GM19239 (cell line): ENCODE measurements at regions not wholly inside any gene's neighbourhood (a gene's known extent, or its start where the extent isn't known, plus 50 kb on each side); places are given as distances from the start of the nearest gene placed in this dataset.

Source experiments
- DNase-seq: peaks from one replicate; pipeline ENCODE4 v3.0.0; 2011; ENCODE audit warnings: low spot score; ENCODE audit not compliant: insufficient read length
- FAIRE-seq: peaks from 2 replicates; lab custom pipeline; 2011; peaks lifted over from hg19 to GRCh38; lab: Jason Lieb, UNC

- DNase-seq (no peak), FAIRE-seq (peak; percentile 33)
These were observed 687.0 kb upstream of the ADGRL4 start for GRCh38 chr1:79693441-79694114.

GRCh38 chr1:79692519-79692918, 686.0 kb upstream of the ADGRL4 start:
- DNase-seq (no peak), FAIRE-seq (no peak)

DNA sequence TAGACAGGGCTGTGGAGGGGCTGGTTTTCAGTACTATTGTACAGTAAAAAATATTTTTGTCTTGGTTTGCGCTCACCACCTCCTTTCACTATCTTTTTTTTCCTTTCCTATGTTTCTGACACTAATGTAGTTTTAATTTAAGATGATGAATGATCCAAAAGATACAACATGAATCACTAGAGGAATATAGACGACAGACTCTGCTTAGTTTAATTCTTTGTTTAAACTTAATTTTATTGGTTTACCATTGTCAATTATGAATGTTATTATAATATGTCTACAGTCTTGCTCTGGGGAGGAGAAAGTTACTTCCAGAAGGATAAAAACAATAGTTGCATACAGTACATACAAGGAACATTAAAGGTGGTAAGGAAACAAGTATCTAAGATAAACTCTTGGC, 682.4 kb upstream of the ADGRL4 start:
- DNase-seq (no peak), FAIRE-seq (no peak)

DNA sequence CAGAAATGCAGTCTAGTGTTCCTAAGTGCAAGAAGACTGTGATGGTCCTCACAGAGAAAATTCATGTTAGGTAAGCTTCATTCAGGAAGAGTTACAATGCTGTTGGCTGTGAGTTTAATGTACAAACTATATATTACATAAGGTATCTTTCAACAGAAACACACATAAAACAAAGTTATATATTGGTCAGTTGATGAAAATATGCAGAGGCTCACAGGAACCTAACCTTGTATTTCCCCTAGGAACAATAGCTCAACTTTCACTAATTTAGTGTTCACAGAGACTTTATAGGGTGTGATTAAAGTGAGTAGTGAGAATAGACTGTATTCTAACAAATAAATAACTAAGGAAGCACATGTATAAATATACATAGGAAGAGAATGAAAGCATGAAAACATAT, 676.9 kb upstream of the ADGRL4 start:
- no peak for FAIRE-seq
- no peak for DNase-seq

DNA sequence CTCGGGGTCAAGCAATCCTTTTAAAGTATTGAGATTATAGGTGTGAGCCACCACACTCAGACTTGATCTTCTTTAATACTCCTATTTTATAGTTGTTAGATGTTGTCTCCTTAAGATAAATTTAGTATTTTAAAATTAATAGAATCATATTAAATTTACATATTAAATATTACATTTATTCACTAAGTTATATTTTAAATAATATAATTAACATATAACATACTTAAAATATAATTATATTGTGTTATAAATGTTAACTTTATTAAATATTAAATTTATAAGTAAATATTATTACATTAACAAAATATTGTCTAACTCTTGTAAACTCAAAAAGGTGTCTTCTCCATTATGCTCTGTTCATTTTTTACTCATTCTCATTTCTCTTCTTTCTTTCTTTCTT, 675.9 kb upstream of the ADGRL4 start:
- DNase-seq = no peak
- FAIRE-seq = no peak

GRCh38 chr1:79681382-79681781, 674.9 kb upstream of the ADGRL4 start:
- DNase-seq (no peak), FAIRE-seq (no peak)

DNA sequence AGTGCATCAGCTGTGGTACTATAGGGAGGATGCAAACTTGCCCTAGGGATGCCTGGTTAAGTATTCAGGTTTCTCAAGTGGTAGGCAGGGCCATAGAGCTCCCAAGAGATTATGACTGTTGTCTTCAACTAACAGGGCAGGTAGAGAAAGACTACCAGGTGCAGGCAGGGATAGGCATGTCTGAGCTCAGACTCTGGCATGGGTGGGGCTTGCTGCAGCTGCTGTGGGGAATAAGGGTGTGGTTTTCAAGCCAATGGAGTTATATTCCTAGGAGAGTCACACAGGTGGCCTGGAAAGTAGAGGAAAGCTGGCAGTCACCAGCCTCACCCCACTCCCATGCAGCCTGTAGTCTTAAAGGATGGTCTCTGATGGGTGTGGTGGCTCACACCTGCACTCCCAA, 673.4 kb upstream of the ADGRL4 start:
- no peak for FAIRE-seq
- DNase-seq = no peak

DNA sequence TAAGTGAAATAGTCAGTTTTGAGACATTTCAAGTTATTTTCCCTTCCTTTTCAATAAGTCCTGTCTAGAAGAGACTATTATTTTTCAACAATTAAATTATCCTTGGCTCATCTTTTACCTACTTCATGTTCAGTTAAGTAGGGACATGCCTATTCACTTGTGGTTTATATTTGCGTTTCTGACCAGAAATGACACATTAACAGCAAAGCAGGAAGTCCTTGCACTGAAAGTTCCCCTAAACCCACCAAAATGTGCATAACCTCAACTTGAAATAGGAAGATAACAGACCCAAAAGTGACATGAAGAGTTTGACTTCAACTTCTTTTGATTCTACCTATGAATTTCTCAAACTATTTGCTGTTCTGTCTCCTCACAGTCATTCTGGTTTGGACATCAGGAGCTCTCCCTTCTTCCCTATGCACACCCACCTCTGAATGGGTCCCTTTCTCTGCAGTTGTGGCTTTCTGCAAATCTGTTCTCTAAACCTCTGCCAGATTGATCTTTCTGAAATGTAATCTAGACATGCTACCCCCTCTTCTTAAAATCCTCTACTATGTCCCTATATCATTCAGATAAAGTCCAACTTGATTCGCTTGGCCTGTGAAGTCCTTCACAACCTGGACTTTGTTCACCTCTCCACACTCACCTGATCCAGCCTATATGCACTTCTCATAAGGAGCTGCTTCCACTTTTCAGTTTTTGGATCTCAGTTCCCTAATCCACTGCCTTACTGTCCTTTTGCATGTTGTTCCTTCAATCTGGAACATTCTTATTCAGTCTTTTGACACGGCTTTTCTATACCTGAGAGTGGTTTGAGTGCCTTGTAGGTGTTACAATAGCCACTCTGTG, 661.5 kb upstream of the ADGRL4 start:
- FAIRE-seq (peak; percentile 76), DNase-seq (peak; percentile 4)

- peak; percentile 75 for FAIRE-seq
- DNase-seq = no peak
These were observed 660.6 kb upstream of the ADGRL4 start for GRCh38 chr1:79667166-79667565.

DNA sequence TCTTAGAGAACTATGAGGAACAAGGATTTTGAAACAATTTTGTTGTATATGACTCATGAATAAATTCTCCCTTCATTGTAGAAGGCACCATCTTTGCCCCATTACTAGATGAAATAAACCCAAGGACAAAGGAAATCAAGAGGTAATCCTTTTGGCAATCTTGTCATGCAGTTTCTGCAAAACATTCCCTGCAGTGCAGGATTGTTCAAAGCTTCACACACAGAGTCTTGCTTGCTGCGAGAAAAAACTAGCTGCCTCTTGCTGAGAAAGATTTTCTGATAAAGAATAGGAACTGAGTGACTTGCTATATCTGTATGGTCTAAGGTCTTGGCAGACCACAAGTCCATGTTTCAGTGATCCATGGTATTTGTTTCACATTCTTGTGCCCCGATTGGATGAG, 657.4 kb upstream of the ADGRL4 start:
- DNase-seq (no peak), FAIRE-seq (peak; percentile 31)

GRCh38 chr1:79662596-79662995, 656.1 kb upstream of the ADGRL4 start:
- DNase-seq (no peak), FAIRE-seq (no peak)

GRCh38 chr1:79660129-79660528, 653.6 kb upstream of the ADGRL4 start:
- no peak for FAIRE-seq
- no peak for DNase-seq

GRCh38 chr1:79657951-79658658, 651.6 kb upstream of the ADGRL4 start:
- FAIRE-seq = no peak
- no peak for DNase-seq

GRCh38 chr1:79655876-79656275, 649.3 kb upstream of the ADGRL4 start:
- DNase-seq (no peak), FAIRE-seq (no peak)

- DNase-seq (no peak), FAIRE-seq (no peak)
These were observed 645.9 kb upstream of the ADGRL4 start for GRCh38 chr1:79652426-79652825.

- FAIRE-seq (no peak), DNase-seq (no peak)
These were observed 641.6 kb upstream of the ADGRL4 start for GRCh38 chr1:79648126-79648525.

- DNase-seq (no peak), FAIRE-seq (no peak)
These were observed 640.4 kb upstream of the ADGRL4 start for GRCh38 chr1:79646880-79647279.

GRCh38 chr1:79638382-79638781, 631.9 kb upstream of the ADGRL4 start:
- FAIRE-seq (peak; percentile 44), DNase-seq (peak; percentile 1)

- FAIRE-seq = no peak
- no peak for DNase-seq
These were observed 626.9 kb upstream of the ADGRL4 start for GRCh38 chr1:79633456-79633855.

DNA sequence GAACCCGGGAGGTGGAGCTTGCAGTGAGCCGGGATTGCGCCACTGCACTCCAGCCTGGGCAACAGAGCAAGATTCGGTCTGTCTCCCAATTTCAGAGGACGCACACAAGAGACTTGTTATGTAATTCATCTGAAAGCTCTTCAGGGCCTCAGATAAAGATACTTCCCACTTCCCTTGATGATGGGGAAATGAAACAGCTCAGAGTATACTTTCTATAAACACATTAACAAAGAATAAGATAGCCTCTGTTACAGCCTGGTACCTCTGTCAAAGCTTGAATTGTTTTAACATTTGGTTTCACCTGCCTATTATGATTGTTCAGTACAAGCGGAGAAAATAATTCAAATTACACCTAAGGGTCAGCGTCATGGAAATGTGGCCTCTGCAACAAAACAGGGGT, 622.9 kb upstream of the ADGRL4 start:
- DNase-seq = no peak
- peak; percentile 66 for FAIRE-seq

DNA sequence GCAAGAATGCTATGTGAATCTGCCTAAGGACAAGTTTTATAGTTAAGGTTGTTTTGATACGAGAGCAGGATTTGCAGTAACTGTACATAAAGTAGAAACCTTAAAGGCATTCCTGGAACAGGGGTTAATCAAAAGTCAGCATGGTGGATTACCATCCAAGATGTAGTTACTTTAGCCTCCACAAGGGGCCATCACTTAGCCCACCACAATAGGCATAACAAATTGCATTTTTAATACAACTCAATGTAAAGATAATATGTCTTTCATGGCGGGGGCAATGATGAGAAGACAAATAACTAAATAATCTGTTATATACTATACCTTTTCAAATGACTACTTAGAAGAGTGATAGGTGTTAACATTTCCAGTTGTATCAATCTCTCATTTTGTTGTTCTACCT, 611.2 kb upstream of the ADGRL4 start:
- DNase-seq (no peak), FAIRE-seq (no peak)
